OCI-LY3 (cell line): ENCODE measurements at regions not wholly inside any gene's neighbourhood (a gene's known extent, or its start where the extent isn't known, plus 50 kb on each side); places are given as distances from the start of the nearest gene placed in this dataset.

ENCODE experiments used
- CTCF ChIP-seq: fragments of 200-600, 300-600 bp; sonication (generic); IDR thresholded peaks from 2 replicates; pipeline ENCODE4 v1.5.1; 2014; ENCODE audit warnings: antibody characterized with exemption, low read length, low read depth
- EZH2phosphoT487 ChIP-seq: fragments of 200-600 bp; shearing (Covaris generic); IDR thresholded peaks from 2 replicates; pipeline ENCODE4 v1.6.1; 2018; ENCODE audit warnings: antibody characterized with exemption, mixed run types, low read depth

DNA sequence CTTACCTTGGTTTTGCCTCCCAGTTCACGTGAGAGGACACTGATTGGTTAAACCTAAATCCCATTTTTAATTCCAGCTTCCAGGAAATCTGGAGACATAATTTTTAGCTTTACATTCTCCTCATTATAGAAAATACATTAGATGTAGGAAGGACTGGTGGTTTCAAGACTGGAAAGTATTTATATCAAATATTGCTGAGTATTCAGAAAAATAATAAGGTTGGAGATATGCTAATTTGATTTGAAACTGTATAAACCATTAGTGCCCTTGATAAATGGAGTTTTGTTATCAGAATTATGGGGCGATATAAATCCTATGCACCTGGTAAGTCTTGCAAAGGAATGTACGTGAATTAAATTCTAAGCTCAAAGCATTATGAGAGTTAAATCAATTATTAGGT is 218.0 kb upstream of the ADGRL4 start:
- TF ChIP-seq CTCF (no peak), EZH2phosphoT487 (no peak)
